KOPT-K1 (cell line): ENCODE measurements at regions not wholly inside any gene's neighbourhood (a gene's known extent, or its start where the extent isn't known, plus 50 kb on each side); places are given as distances from the start of the nearest gene placed in this dataset.

Experiments used
- H3K27ac ChIP-seq: fragments of 200-600 bp; sonication (generic); 2 replicates; pipeline ENCODE4 v1.5.1; 2016; ENCODE audit warnings: antibody characterized with exemption, mild to moderate bottlenecking, low read depth, low read length; ENCODE audit not compliant: poor library complexity, severe bottlenecking
- H3K36me3 ChIP-seq: fragments of 200-600 bp; sonication (generic); 2 replicates; pipeline ENCODE4 v1.5.1; 2017; ENCODE audit warnings: antibody characterized with exemption, mild to moderate bottlenecking, low read length, moderate library complexity; ENCODE audit not compliant: insufficient read depth
- H3K9me3 ChIP-seq: fragments of 200-600 bp; sonication (generic); 2 replicates; pipeline ENCODE4 v1.5.1; 2017; ENCODE audit warnings: antibody characterized with exemption, low read length, mild to moderate bottlenecking; ENCODE audit not compliant: insufficient read depth, poor library complexity, severe bottlenecking

GRCh38 chr18:33804258-33804657 is 226.2 kb downstream of the ASXL3 start:
- Histone ChIP-seq H3K36me3 (no peaks in the 10 kb centered on the region), H3K9me3 (no peaks in the 10 kb centered on the region), H3K27ac (no peak overlapping the region)

GRCh38 chr18:33803636-33804035 is 225.6 kb downstream of the ASXL3 start:
- H3K36me3 ChIP-seq, result no peaks in the 10 kb centered on the region
- H3K9me3 ChIP-seq, result no peaks in the 10 kb centered on the region
- H3K27ac ChIP-seq, result no peak overlapping the region

GRCh38 chr18:33802955-33803354 is 224.9 kb downstream of the ASXL3 start:
- H3K27ac ChIP-seq, result no peak overlapping the region
- H3K9me3 ChIP-seq, result no peaks in the 10 kb centered on the region
- H3K36me3 ChIP-seq, result no peaks in the 10 kb centered on the region
